SK-N-SH treated with all-trans-retinoic acid at 6 μM for 48 hours (cell line): ENCODE measurements at regions not wholly inside any gene's neighbourhood (a gene's known extent, or its start where the extent isn't known, plus 50 kb on each side); places are given as distances from the start of the nearest gene placed in this dataset.

ENCODE experiments used
- ARNTL ChIP-seq: fragments of 450-650 bp; formaldehyde crosslinking; IDR thresholded peaks from 2 replicates; pipeline ENCODE4 v1.5.0; 2020; ENCODE audit warnings: low read depth, mild to moderate bottlenecking, moderate library complexity, borderline replicate concordance
- GLIS3 ChIP-seq: fragments of 250-450 bp; sonication (Bioruptor Pico); IDR thresholded peaks from 2 replicates; pipeline ENCODE4 v1.5.0; 2020; ENCODE audit warnings: mild to moderate bottlenecking, moderate library complexity
- PATZ1 ChIP-seq: fragments of 250-450 bp; sonication (Bioruptor Pico); IDR thresholded peaks from 2 replicates; pipeline ENCODE4 v1.8.0; 2020; ENCODE audit warnings: mild to moderate bottlenecking, moderate library complexity, borderline replicate concordance
- PPARA ChIP-seq: fragments of 250-450 bp; sonication (Bioruptor Pico); IDR thresholded peaks from 2 replicates; pipeline ENCODE4 v1.5.0; 2020; ENCODE audit warnings: mild to moderate bottlenecking, borderline replicate concordance
- RARB ChIP-seq: fragments of 250-450 bp; sonication (Bioruptor Pico); IDR thresholded peaks from 2 replicates; pipeline ENCODE4 v1.8.0; 2021; ENCODE audit warnings: mild to moderate bottlenecking, moderate library complexity
- SNAI2 ChIP-seq: fragments of 250-450 bp; sonication (Bioruptor Pico); IDR thresholded peaks from 2 replicates; pipeline ENCODE4 v1.5.0; 2020; ENCODE audit warnings: mild to moderate bottlenecking, moderate library complexity
- TCF4 ChIP-seq: fragments of 250-450 bp; sonication (Bioruptor Pico); IDR thresholded peaks from 2 replicates; pipeline ENCODE4 v1.8.0; 2021; ENCODE audit warnings: mild to moderate bottlenecking, moderate library complexity, borderline replicate concordance
- ZC3H10 ChIP-seq: fragments of 250-450 bp; sonication (Bioruptor Pico); IDR thresholded peaks from 2 replicates; pipeline ENCODE4 v1.5.1; 2021; ENCODE audit warnings: mild to moderate bottlenecking, moderate library complexity
- ZFP3 ChIP-seq: fragments of 250-450 bp; sonication (Bioruptor Pico); IDR thresholded peaks from 2 replicates; pipeline ENCODE4 v1.5.0; 2020; ENCODE audit warnings: mild to moderate bottlenecking, moderate library complexity
- ZFP30 ChIP-seq: fragments of 450-650 bp; formaldehyde crosslinking; IDR thresholded peaks from 2 replicates; pipeline ENCODE4 v1.5.0; 2022; ENCODE audit warnings: mild to moderate bottlenecking, moderate library complexity
- ZNF8 ChIP-seq: fragments of 450-650 bp; formaldehyde crosslinking; IDR thresholded peaks from 2 replicates; pipeline ENCODE4 v1.5.0; 2020; ENCODE audit warnings: mild to moderate bottlenecking, moderate library complexity

DNA sequence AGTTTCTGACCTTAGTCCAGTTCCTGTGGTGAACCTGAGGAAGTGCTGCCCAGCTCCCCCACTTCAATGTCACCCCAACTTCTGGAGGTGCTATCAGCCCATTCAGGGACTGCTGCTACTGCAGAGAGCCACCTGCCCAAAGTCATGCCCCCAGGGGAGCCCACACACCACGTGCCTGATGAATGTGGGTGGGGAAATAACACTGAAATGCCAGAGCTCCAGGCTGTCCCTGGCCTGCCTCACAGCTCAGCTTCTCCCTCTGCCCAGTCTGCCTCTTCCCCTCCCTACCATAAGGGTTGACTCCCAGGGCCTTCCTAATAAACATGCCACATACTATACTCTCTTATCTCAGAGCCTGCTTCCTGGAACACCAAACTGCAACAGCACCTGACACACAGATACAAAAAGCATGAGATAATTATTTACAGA lies 276.4 kb upstream of the MOCS1 start:
- TF ChIP-seq SNAI2 (CRISPR knock-in tag), result no peak
- TF ChIP-seq PATZ1 (CRISPR knock-in tag), result no peak
- TF ChIP-seq ZC3H10 (CRISPR knock-in tag), result no peak
- TF ChIP-seq PPARA (CRISPR knock-in tag), result no peak
- TF ChIP-seq ZFP3 (CRISPR knock-in tag), result no peak
- TF ChIP-seq ZNF8, result no peak
- no peak for TF ChIP-seq ARNTL (CRISPR knock-in tag)
- TF ChIP-seq ZFP30 (CRISPR knock-in tag), result no peak
- no peak for TF ChIP-seq TCF4 (CRISPR knock-in tag)
- TF ChIP-seq RARB, result no peak
- TF ChIP-seq GLIS3 (CRISPR knock-in tag), result no peak
